Panc1 (cell line): ENCODE measurements at regions not wholly inside any gene's neighbourhood (a gene's known extent, or its start where the extent isn't known, plus 50 kb on each side); places are given as distances from the start of the nearest gene placed in this dataset.

Experiments
- ATAC-seq: fragments of 200-7000 bp; cut with Tn5 transposase; 2 replicates; pipeline ENCODE4 v1.9.1; 2020; ENCODE audit warnings: mild to moderate bottlenecking, moderate library complexity
- BruUV-seq: library from RNA; stranded (reverse); fragments of 400-500 nt; replicated peaks from 2 replicates; lab custom pipeline; 2021; lab: Mats Ljungman, UMichigan
- CTCF ChIA-PET: fragments of 300-600 bp; sonication (Branson Sonifier 250); formaldehyde crosslinking; loops from one replicate; lab custom pipeline; 2022; ENCODE audit warnings: antibody characterized with exemption; lab: Charles Lee
- POLR2A ChIA-PET: fragments of 300-600 bp; sonication (Branson Sonifier 250); formaldehyde crosslinking; loops from one replicate; lab custom pipeline; 2022; ENCODE audit warnings: antibody characterized with exemption; lab: Charles Lee
- DNase-seq: peaks from one replicate; pipeline ENCODE4 v3.0.0-alpha.2; 2010; ENCODE audit warnings: low read depth, low spot score
- H3K27ac ChIP-seq: 2 replicates; pipeline ENCODE4 v1.5.1; 2011; ENCODE audit warnings: mild to moderate bottlenecking, low read length, inconsistent platforms
- H3K27me3 ChIP-seq: fragments of 200-500 bp; sonication (Bioruptor generic); 2 replicates; pipeline ENCODE4 v1.6.0; 2014; ENCODE audit warnings: low read length, inconsistent platforms; ENCODE audit not compliant: control insufficient read depth, insufficient read depth
- H3K36me3 ChIP-seq: fragments of 200-500 bp; sonication (Bioruptor generic); 2 replicates; pipeline ENCODE4 v1.5.1; 2014; ENCODE audit warnings: inconsistent platforms, mild to moderate bottlenecking, low read length, moderate library complexity; ENCODE audit not compliant: control insufficient read depth, insufficient read depth
- H3K4me1 ChIP-seq: 2 replicates; pipeline ENCODE4 v1.5.1; 2011; ENCODE audit warnings: inconsistent platforms, mild to moderate bottlenecking, low read length, moderate library complexity; ENCODE audit not compliant: control insufficient read depth, insufficient read depth
- H3K4me3 ChIP-seq, 2 experiments: 2 replicates each; pipeline ENCODE4 v1.5.1; 2011 to 2012; ENCODE audit warnings: low read depth in 2 of 2, low read length in 2 of 2, mild to moderate bottlenecking in 2 of 2, inconsistent platforms in 1 of 2, moderate library complexity in 1 of 2
- H3K9me3 ChIP-seq: fragments of 200-500 bp; sonication (Bioruptor generic); 2 replicates; pipeline ENCODE4 v1.5.1; 2014; ENCODE audit warnings: low read depth, mild to moderate bottlenecking, inconsistent platforms, low read length, moderate library complexity; ENCODE audit not compliant: control insufficient read depth, insufficient read depth
- CTCF ChIP-seq: fragments of 450-650 bp; IDR thresholded peaks from 2 replicates; pipeline ENCODE4 v1.5.1; 2017; ENCODE audit warnings: mild to moderate bottlenecking
- POLR2AphosphoS5 ChIP-seq: IDR thresholded peaks from 2 replicates; pipeline ENCODE4 v1.6.1; 2012; ENCODE audit warnings: mild to moderate bottlenecking, low read depth, low read length, moderate library complexity
- SIN3A ChIP-seq: IDR thresholded peaks from 2 replicates; pipeline ENCODE4 v1.6.1; 2012; ENCODE audit warnings: low read depth, mild to moderate bottlenecking, low read length, moderate library complexity, borderline replicate concordance; ENCODE audit not compliant: insufficient read depth
- TCF7L2 ChIP-seq: IDR thresholded peaks from 2 replicates; pipeline ENCODE4 v1.6.1; 2011; ENCODE audit warnings: mild to moderate bottlenecking, low read depth, low read length, inconsistent platforms
- in situ Hi-C: cut with HindIII; loops from 2 replicates; pipeline ENCODE4 v1.10.0; 2016; ENCODE audit warnings: low sequenced_read_pairs, low pct_unique_long_range_greater_than_20kb
- intact Hi-C: fragments of 100-400 bp; cut with micrococcal nuclease; formaldehyde crosslinking; loops from one replicate; pipeline ENCODE4 v1.10.0; 2022; ENCODE audit not compliant: unreplicated experiment
- TF ChIP-seq, protein P1 (sequence below), 2 experiments: IDR thresholded peaks; 2 replicates each; pipeline ENCODE4 v1.6.1; 2011 to 2012; ENCODE audit warnings: low read depth in 2 of 2, control low read depth in 1 of 2, low read length in 1 of 2, mild to moderate bottlenecking in 1 of 2, moderate library complexity in 1 of 2; ENCODE audit not compliant: insufficient read depth in 1 of 2

- POLR2A ChIA-PET = no interaction called here
- DNase-seq = no peak
- H3K9me3 ChIP-seq = peaks cover 2% of the 10 kb centered on the region; the same call in 1 of the 2 replicates
- intact Hi-C loops (no loop called here), in situ Hi-C loops (no loop called here)
- no peak for ATAC-seq
- CTCF ChIA-PET = no interaction called here
- no peaks in the 10 kb centered on the region for H3K4me1 ChIP-seq
- no peaks in the 10 kb centered on the region for H3K36me3 ChIP-seq
- no peaks in the 10 kb centered on the region for H3K27me3 ChIP-seq
- H3K4me3 ChIP-seq = no peak overlapping the region
- H3K27ac ChIP-seq = no peak overlapping the region
- BruUV-seq = no TSS peak
- TF ChIP-seq, protein P1, sequence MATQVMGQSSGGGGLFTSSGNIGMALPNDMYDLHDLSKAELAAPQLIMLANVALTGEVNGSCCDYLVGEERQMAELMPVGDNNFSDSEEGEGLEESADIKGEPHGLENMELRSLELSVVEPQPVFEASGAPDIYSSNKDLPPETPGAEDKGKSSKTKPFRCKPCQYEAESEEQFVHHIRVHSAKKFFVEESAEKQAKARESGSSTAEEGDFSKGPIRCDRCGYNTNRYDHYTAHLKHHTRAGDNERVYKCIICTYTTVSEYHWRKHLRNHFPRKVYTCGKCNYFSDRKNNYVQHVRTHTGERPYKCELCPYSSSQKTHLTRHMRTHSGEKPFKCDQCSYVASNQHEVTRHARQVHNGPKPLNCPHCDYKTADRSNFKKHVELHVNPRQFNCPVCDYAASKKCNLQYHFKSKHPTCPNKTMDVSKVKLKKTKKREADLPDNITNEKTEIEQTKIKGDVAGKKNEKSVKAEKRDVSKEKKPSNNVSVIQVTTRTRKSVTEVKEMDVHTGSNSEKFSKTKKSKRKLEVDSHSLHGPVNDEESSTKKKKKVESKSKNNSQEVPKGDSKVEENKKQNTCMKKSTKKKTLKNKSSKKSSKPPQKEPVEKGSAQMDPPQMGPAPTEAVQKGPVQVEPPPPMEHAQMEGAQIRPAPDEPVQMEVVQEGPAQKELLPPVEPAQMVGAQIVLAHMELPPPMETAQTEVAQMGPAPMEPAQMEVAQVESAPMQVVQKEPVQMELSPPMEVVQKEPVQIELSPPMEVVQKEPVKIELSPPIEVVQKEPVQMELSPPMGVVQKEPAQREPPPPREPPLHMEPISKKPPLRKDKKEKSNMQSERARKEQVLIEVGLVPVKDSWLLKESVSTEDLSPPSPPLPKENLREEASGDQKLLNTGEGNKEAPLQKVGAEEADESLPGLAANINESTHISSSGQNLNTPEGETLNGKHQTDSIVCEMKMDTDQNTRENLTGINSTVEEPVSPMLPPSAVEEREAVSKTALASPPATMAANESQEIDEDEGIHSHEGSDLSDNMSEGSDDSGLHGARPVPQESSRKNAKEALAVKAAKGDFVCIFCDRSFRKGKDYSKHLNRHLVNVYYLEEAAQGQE (IDR thresholded peaks at IDR 0.05; ENCODE audit: insufficient read depth in 1 of 2, low read depth in 2 of 2, low read length in 1 of 2) = no peak
- TF ChIP-seq TCF7L2 (no peak), POLR2AphosphoS5 (no peak), SIN3A (no peak), CTCF (no peak)
These were observed 1014.4 kb upstream of the CITED2 start for GRCh38 chr6:140388815-140389214.

DNA sequence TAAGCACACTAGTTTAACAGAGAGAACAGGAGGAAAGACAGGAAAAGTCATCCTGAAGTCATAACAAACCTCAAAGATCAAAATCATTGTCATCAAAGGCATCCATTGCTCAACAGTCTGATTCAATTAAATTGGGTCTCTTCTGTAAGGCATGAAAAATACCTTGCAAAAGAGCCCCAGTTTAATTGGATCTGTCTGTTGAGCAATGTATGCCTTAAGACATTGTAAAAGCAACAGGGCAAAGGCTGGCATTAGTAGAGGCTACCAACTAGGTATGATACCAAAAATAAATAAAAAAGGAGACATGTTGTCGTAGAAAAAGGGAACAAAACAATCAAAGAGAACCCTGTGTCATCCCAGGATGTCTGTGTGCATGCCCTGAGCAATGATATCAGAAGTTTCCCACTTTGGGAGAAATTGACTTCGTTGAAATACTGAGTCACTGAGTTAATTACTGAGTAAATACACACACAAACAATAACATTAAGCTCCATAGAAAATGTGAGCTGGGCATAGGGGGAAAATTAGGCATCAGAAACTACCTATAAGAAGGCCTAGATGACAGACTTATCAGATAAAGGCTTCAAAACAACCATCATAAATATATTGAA lies 1013.8 kb upstream of the CITED2 start:
- no TSS peak for BruUV-seq
- no peaks in the 10 kb centered on the region for H3K27me3 ChIP-seq
- DNase-seq = no peak
- ChIA-PET CTCF (no interaction called here), POLR2A (no interaction called here)
- no peaks in the 10 kb centered on the region for H3K36me3 ChIP-seq
- intact Hi-C loops = no loop called here
- H3K4me1 ChIP-seq = no peaks in the 10 kb centered on the region
- 0 out of 2 replicates have a peak, but pooled peaks have one; percentile 41 for TF ChIP-seq TCF7L2
- TF ChIP-seq, protein P1 (IDR thresholded peaks at IDR 0.05; ENCODE audit: insufficient read depth in 1 of 2, low read depth in 2 of 2, low read length in 1 of 2) = no peak
- TF ChIP-seq POLR2AphosphoS5 = no peak
- no peak for TF ChIP-seq SIN3A
- no peak overlapping the region for H3K4me3 ChIP-seq
- peaks cover 2% of the 10 kb centered on the region; the same call in 1 of the 2 replicates for H3K9me3 ChIP-seq
- in situ Hi-C loops = no loop called here
- ATAC-seq = peak; percentile 56; the same call in 1 of the 2 replicates
- no peak overlapping the region for H3K27ac ChIP-seq
